Mammary epithelial cell (primary cell): ENCODE measurements at regions not wholly inside any gene's neighbourhood (a gene's known extent, or its start where the extent isn't known, plus 50 kb on each side); places are given as distances from the start of the nearest gene placed in this dataset.

Experiments used
- CTCF ChIP-seq, 2 donors: IDR thresholded peaks in 1 of 2; conservative IDR thresholded peaks in 1 of 2; 2 replicates each; pipeline ENCODE4 v1.5.1; 2011 to 2012; ENCODE audit warnings: inconsistent platforms in 2 of 2, low read length in 2 of 2, mild to moderate bottlenecking in 2 of 2, control low read depth in 1 of 2, low read depth in 1 of 2; ENCODE audit not compliant: insufficient read depth in 1 of 2; ENCODE audit errors: extremely low read depth in 1 of 2
- EZH2 ChIP-seq: IDR thresholded peaks from 2 replicates; pipeline ENCODE4 v1.6.1; 2012; ENCODE audit warnings: low read length, inconsistent platforms, borderline replicate concordance

DNA sequence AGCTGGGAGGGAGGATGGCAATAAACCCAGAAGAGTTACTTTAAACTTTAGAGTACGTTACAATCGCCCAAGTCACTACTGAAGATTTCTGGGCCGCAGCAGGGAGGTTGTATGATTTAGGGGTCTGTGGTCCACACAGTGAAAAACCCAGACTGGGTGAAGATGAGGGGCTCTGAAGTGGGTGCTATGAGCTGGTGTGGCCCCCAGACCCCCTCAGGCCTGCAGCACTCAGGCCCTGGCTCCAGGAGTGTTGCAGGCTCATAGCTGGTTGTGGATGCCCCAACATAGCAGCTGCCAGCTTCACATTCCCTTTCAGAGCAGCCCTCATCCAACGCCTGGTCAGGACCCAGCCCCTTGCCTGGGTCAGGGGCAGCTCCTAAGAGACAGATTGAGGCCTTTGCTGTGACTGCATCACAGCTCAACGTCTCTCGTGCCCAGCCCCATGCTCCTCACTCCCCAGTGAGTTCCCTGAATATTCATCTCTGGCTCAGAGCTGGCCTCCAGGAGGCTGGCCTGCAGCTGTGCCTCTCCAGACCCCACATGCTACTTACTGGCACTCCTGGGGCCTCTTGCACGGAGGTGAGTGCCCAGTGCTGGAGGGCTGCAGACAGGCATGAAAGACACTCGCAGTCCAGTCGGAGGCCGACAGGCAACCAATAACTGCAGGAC lies 94.5 kb upstream of the MYCN start:
- no peak for TF ChIP-seq CTCF (conservative IDR thresholded peaks at IDR 0.05 in 1 of 2, IDR thresholded peaks at IDR 0.05 in 1 of 2; ENCODE audit: extremely low read depth in 1 of 2, insufficient read depth in 1 of 2, low read depth in 1 of 2, low read length in 2 of 2)
- no peak for TF ChIP-seq EZH2
